G401 (cell line): ENCODE measurements at regions not wholly inside any gene's neighbourhood (a gene's known extent, or its start where the extent isn't known, plus 50 kb on each side); places are given as distances from the start of the nearest gene placed in this dataset.
"Not testable (repeated sequence)": the region's sequence is repeated elsewhere in the genome, so short reads cannot be mapped to it uniquely, and the experiment has no call there.

Experiments
- DNase-seq: peaks from one replicate; pipeline ENCODE4 v3.0.0-alpha.2; 2015; ENCODE audit warnings: low spot score
- in situ Hi-C: cut with HindIII; loops from 2 replicates; pipeline ENCODE4 v1.10.0; 2016; ENCODE audit warnings: low sequenced_read_pairs, mixed read lengths

DNA sequence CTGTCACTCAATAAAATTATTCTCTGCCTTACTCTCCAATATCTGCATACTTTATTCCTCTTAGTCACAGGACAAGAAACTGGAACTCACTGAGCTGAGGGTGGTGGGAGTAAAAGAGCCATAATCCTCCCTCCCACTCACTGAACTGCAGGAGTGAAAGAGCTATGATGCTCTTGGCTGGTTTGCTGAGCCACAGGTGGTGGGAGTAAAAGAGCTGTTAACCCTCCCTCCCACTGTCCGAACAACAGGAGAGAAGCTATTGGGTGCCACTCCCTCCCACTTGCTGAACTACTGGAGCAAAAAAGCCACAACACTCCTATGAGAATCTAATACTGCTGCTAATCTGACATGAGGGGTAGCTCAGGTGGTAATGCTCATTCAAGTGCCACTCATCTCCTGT lies 391.0 kb downstream of the NSUN3 start:
- no peak for DNase-seq
- in situ Hi-C loops: no loop called here

DNA sequence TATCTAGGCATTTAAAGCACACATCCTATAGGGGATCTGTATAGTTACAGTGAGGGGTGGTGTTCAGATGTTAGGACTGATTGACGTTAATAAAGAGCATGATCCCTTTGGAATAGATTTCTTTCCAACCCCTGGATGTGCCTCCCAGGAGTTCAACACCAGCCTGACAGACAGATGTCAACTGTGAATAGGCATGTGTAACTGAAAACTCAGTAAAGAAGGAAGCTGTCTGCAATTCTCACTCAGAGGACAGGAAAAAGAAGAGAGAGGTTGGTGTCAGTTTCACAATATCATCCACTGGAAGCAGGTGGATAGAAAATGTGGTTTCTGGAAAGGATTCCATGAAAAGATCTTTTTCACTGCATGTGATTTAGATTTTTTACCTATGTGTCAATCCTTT lies 396.3 kb downstream of the NSUN3 start:
- in situ Hi-C loops: no loop called here
- DNase-seq: no peak

DNA sequence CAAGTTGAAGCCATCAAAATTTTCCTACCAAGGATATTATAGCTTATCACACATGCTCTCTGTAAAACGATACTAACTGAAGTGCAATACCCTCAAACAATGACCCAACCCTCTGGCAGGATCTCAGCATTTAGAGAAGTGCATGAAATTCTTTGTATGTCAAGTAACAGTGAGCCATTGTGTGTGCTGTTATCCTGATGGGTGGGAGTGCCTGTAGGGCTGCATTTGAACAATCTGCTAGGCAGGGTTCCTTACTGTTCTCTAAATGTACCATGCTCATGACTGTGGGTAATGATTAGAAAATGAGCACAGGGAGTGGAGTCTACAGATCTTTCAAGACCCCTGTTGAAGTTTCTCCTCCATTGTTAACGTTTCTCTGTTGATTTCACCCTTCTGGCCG lies 398.1 kb downstream of the NSUN3 start:
- in situ Hi-C loops: no loop called here
- DNase-seq: no peak

DNA sequence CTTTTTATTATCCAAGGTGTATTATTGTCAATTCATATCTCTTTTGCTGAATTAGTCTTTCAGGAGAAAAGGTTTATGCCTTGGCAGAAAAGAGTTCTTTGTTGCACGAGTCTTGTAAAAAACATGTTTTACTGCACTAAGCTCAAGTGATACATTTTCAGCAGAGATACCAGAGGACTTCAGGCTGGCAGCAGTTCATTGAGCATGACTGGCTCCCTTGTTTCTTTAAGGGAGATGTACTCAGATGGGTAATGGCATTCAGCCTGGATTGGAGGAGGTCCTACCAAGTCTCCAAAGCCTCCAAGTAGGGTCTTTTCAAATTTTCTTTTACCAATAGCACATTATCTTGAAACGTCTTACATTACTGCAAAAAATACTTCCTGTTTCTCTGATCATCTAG lies 400.1 kb downstream of the NSUN3 start:
- no peak for DNase-seq
- in situ Hi-C loops: no loop called here

DNA sequence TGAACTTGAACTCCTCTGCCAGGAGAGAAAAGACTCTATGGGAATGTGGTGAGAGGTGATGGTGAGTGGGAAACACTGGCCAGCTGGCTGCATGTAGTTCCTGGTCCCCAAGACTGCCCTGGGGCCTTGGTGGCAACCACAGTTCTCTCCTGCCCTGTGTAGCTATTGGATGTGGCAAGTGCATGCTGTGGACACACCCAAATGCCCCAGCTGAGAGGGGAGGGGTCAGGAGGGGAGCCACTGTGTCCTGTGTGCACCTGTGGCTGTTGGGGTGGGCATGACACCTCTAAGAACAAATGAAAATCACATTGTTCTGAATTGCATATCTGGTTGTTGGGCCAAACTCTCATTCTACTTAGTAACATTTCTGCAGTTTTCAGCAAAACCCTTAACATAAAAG lies 409.6 kb downstream of the NSUN3 start:
- no peak for DNase-seq
- in situ Hi-C loops: no loop called here

DNA sequence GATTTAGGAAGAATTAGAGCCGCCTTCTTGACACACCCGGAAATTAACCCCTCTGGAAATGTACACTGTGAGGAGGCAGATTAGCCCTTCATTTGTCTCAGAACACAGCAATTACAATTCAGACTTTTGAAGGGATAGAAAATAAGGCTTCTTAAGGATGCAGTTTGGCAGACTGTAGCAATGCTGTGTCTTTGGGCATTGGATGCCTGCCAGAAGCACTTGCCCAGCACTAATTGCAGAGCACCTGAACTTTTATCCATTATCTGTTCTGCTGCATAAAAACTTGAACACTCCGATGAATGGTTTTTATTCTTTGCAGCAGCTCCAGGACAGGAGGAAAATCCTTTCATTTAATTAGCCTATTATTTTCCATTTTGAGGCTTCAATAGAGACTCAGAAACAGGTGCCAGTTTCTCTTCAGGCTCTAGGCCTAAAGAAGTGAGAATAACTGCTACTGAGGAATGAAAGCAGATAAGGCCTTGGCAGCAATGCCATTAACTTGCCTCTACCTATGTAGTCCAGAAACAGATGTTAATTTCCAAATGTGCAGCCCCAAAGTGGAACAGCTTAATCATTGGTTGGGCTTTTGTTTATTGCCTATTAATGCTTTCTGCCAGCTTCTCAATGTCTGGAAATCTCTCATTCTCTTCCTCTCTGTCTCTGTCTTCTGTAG lies 418.5 kb downstream of the NSUN3 start:
- in situ Hi-C loops: no loop called here
- DNase-seq: peak; percentile 39

DNA sequence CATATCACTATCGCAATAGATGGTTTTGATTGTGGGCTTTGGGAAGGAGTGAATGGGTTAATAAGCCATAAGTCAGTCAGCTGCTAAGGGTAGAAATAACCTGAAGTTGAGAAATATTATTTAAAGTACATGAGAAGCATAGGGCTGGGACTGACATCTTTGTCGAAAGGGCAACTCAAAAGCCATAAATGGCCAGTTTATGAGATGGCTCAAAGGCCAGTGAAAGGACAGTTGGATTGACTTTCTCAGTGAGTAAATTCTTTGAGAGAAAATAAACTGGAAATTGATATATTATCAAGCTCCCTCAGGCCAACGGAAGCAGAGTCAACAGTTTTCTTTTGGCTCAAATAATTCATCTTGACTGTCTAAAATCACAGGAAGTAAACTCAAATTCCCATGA lies 419.8 kb downstream of the NSUN3 start:
- in situ Hi-C loops: no loop called here
- no peak for DNase-seq

DNA sequence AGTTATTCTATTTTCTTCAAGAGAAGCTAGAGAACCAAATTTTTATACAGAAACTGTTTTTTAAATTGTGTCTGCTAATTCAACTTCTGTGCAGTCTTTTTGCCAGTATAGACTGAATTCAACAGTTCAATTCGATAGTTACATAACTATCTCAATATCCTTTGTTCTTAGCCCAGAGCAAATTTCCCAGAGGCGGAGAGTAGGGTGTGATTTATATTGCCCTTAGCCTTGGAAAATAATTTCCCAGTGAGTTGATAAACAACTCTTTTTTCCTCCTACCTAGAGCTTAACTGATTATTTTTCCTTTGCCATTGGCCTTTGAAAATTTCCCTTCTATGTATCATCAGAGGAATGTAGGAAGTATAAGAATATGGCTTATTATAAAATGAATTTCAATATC lies 420.5 kb downstream of the NSUN3 start:
- no peak for DNase-seq
- in situ Hi-C loops: no loop called here

DNA sequence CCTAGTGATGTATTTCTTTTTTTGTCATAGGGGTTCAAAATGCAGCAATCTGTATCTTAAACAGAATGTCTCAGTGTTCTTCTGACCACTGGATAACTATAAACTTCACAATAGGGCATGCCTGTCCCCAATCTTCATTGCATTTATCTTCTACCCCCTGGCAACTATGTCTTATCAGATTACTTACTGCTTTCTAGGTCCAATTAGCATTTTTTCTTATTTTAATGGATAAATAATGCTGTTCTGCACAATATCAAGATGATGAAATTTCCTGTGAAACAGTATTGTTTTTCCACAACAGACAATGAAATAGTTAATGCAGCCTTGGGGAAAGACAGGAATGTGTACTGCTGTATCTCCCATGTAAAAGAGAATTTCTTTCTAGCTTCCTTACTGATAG lies 432.1 kb downstream of the NSUN3 start:
- no peak for DNase-seq
- in situ Hi-C loops: no loop called here

DNA sequence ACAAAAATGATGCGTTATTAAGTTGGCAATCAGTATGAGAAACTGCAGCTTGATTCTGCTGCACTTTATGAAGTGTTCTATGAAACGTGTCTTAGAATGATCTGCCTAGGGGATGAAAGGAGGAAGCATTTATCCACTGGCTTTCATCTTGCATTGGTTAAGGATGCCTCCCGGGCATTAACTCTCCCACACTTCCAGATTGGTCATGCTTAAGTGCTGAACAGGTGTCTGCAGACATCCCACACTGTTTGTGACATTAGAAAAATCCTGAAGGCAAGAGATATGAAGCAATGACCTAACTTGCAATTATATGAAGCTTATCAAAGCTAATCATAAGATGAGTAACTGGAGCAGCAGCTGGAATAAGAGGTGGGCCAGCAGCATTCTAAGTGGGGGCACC lies 437.3 kb downstream of the NSUN3 start:
- no peak for DNase-seq
- in situ Hi-C loops: no loop called here

DNA sequence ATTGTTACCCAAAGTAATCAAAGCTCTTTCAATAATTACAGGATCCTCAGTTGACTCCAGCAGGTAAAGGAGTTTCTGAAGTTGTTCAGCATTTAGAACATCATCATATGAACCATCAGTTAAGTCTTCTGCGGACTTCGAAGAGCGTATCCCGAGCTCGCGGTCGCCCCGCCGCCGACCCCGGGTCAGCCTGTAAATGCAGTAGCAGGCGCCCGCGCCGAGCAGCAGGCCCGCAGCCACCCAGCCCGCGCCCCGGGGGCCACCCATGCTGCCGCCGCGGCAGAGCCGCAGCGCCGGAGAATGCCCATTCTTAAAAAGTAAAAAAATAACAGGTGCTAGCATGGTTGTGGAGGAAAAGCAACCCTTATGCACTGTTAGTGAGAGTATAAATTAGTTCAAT lies 444.5 kb downstream of the NSUN3 start:
- DNase-seq, in situ Hi-C loops: not testable (repeated sequence)

DNA sequence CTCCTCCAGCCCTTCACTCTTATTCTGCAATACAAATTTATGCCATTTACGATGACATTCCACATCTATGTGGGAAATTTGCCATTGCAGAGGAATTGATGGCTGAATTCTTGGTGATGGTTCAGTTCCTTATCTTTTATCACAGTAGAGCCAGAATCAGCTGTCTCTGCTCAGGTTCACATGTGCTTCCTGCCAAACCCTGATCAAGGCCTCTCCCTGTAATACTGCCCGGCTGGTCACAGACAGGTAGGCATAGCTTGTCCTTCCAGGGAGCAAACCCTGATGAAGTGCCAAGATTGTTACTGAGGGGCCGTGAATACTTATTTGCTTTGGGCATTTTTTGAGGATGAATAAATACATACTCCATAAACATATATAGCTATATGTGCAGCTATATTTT lies 450.0 kb downstream of the NSUN3 start:
- DNase-seq: no peak
- in situ Hi-C loops: no loop called here

DNA sequence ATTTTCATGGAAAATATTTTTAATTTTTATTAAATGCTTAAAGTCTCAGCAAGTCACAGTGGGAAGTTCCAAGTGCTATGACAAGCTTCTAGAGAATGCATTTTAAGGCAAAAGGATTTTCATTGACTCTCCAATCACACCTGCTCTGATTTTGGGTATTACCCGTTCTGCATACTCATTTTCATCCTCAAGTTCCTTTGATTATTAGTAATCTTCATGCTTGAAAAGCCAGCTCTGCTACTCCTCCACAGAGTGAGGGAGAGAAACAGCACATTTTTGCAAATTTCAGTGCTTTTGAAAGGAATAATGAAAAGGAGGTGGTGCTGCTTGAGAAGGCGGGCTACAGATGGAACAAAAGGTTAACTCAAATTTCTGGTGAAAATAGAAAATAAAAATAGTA lies 450.7 kb downstream of the NSUN3 start:
- in situ Hi-C loops: no loop called here
- DNase-seq: no peak

DNA sequence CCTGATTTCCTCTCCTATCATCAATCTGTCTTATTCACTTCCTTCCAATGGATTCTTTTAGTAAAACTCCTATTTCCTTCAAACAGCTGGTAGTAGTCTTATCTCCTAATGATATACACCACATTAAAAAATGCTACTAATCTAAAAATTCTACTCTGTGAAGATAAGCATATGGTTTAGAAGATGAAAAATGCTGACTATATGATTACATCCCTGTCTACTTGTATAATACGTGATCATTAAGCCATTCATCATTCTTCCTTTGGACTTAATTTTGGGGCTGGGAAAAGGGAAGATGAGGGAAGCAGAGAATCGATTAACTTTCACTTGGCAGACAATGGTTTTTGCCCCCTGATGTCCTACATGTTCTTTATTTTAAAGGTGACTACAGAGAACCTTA lies 453.1 kb downstream of the NSUN3 start:
- in situ Hi-C loops: no loop called here
- no peak for DNase-seq

DNA sequence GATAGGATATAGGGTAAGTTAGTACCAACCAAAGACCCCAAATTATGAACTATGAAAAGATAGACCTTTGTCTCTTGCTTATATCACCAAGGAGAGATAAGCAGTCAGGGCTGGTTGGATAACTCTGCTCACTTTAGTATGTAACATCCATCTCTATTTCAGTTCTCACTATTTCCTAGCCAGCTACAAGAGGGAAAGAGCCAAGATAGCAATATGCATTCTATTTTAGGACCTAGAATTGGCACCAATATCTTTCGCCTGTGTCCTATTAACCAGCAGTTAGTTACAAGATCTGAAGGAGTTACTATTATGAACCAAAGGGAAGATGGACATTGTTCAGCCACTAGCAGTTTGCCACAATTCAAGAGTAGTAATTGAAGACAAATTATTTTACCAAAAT lies 457.5 kb downstream of the NSUN3 start:
- in situ Hi-C loops: no loop called here
- DNase-seq: peak; percentile 88

DNA sequence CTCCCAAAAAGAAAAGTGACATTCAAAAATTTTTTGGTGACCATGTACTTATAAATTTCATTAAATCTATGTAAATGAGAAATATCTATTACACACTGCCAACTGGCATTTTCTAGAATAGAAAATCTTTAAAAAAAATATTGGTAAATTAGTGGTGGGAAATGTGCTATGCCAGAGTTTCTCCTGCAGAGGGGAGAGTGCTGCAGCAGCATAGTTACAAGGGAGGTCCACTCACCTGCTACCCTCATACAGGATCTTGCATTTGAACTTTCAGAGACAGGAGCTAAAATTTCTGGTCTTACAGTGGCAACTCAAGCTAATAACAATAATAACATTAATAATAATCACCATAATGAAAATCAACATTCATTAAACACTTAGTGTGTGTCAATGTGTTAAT lies 459.6 kb downstream of the NSUN3 start:
- in situ Hi-C loops: no loop called here

DNA sequence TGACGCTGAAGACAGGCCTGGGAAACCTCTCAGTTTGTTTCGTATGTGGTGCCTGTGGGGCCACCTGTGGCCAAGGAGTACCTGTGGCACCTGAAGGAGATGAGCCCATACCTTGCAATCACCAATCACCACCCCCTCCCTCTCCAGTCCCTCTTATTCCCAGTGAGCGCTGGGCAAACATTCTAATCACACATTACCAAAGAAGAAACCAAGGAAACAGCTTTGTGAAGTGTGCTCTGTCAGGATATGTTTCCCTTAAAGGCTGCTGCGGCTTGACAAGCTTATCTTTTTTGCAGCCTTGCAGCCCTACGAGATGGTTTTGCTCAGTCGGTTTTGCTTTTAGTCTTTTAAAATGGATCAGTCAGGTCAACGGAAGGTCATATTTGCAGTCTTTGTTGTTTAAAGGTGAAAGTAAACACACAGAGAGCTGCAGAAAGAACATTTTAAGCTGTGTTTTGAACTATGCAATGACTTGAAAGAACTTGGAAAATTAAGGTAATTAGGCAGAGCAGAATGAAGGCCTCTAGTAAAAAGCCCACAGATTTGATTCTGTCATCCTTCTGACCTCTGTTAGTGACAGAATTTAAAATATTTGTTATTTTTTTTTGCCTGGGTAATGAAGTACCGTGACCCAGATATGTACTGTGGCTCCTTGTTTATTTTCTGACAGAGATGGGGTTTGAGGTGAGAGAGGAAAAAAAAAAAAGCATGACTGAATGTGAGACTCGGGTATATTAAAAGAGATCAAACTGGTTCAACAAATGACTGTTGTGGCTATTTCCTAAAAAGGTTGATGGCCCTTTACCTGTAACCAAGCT lies 461.4 kb downstream of the NSUN3 start:
- in situ Hi-C loops: no loop called here
- no peak for DNase-seq

More for the DNA sequence above, 459.6 kb downstream of the NSUN3 start:
- no peak for DNase-seq

DNA sequence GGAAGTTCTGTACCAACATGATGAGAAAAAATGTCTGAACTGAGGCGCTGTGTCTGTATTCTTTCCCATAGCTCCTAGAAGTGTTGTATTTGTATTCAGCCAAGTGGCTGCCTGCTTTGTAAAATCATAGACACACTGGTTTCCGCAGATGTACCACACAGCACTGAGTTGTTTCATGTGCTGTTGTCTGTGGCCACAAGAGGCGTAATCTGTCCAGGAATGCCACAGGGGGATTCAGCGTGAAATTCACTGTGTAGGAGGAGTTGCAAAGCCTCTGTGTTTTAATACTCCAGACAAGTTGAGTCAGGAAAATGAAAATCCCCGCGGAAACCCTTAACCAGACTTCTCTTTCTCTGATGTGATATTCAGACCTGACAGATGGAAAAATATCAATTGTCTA lies 462.2 kb downstream of the NSUN3 start:
- no peak for DNase-seq
- in situ Hi-C loops: no loop called here

DNA sequence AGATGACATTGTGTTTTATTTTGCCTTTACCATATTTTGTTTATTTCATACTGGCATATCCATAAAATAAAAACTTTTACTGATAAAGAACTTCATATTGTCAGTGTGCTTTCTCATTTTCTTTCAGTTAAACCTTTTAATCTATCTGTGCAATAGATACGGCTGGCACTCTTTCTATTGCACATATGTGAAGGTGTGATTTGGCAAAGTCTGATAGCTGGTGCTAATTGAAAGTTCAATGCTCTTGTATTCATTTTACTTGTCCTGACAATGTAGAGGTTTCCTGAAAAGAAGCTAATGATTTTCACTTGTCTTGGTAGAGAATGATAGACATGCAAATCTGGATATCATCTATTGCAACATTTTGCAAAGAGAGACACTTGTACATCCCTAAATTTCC lies 467.0 kb downstream of the NSUN3 start:
- in situ Hi-C loops: no loop called here
- DNase-seq: peak; percentile 70

DNA sequence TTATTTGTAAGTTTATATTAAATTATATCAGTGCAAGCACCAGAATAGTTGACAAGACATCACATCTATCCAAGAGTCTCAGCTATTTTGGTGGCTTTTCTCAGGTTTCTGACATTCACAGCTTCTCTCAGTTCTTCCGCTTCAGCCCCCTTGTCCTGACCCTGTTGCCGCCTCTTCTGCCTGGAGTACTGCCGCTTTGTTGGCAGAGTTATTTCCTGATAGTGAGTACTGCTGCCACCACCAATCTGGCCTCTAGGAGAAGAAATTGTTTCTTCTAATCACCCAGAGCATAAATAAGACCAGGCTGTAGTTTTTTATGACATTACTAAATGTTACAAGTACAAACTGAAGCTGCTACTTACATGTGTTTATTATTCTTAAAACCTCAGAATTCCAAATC lies 470.1 kb downstream of the NSUN3 start:
- DNase-seq: peak; percentile 65
- in situ Hi-C loops: no loop called here

DNA sequence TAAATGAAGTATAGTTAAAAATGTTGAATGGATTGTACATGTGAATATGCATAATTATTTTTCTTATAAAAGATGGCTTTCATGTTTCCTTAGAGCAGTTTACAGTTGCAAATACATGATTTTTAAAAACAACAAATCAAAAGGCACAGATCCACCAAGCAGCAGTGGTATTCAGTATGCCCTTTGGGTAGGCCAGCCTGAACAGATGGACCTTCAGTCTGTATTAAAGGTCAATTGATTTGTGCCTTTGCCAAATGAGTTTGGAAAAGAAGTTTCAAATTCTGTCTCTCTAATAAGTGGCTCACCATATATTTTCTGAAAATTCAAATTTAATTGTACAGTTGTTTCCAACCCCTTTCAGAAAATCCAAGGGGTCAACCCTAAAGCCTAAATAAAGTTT lies 477.1 kb downstream of the NSUN3 start:
- in situ Hi-C loops: no loop called here
- DNase-seq: no peak
